Ovary (tissue), 7 donors: ENCODE measurements at regions not wholly inside any gene's neighbourhood (a gene's known extent, or its start where the extent isn't known, plus 50 kb on each side); places are given as distances from the start of the nearest gene placed in this dataset.

Experiments used
- DNase-seq, 5 donors: peaks; one replicate each; pipeline ENCODE4 v3.0.0-alpha.2; 2019 to 2020
- H3K27ac ChIP-seq, 2 donors: fragments of 200-600 bp; one replicate each; pipeline versions ENCODE4 v1.5.1 to v1.8.0; 2019 to 2022
- H3K27me3 ChIP-seq: fragments of 200-600 bp; one replicate; pipeline ENCODE4 v1.8.0; 2022
- H3K36me3 ChIP-seq: fragments of 200-600 bp; sonication (generic); one replicate; pipeline ENCODE4 v1.5.1; 2019
- H3K4me1 ChIP-seq: one replicate; pipeline ENCODE4 v1.8.1; 2013; ENCODE audit warnings: mild to moderate bottlenecking, moderate library complexity; ENCODE audit not compliant: insufficient read depth
- H3K4me3 ChIP-seq: fragments of 200-600 bp; sonication (generic); one replicate; pipeline ENCODE4 v1.5.1; 2017
- H3K9me3 ChIP-seq, 2 donors: fragments of 200-600 bp in 1 of 2; sonication (generic) in 1 of 2; one replicate each; pipeline versions ENCODE4 v1.5.1 to v1.8.1; 2013 to 2019; ENCODE audit warnings: mild to moderate bottlenecking in 1 of 2, moderate library complexity in 1 of 2
- CTCF ChIP-seq, 3 donors: fragments of 450-650 bp in 2 of 3; fragments of 200-600 bp in 1 of 3; IDR thresholded peaks; one replicate each; pipeline versions ENCODE4 v1.5.1 to v1.8.0; 2016 to 2022; ENCODE audit warnings: antibody characterized with exemption in 3 of 3, mild to moderate bottlenecking in 1 of 3
- EP300 ChIP-seq: sonication (generic); formaldehyde crosslinking; IDR thresholded peaks from one replicate; pipeline ENCODE4 v1.6.1; 2017; ENCODE audit warnings: antibody characterized with exemption
- POLR2A ChIP-seq: fragments of 450-650 bp; IDR thresholded peaks from one replicate; pipeline ENCODE4 v1.6.1; 2017; ENCODE audit warnings: antibody characterized with exemption, mild to moderate bottlenecking, moderate library complexity
- WGBS, 3 donors: extraction: QIAGEN DNeasy Blood & Tissue Kit in 1 of 3; methylation state at CpG; one replicate each; pipeline versions ENCODE4 v1.1.5 to v1.1.7; 2013 to 2017; 5-methylcytosine and 5-hydroxymethylcytosine counted together
- intact Hi-C, 4 donors: fragments of 100-400 bp; cut with DNase I; formaldehyde crosslinking; loops; one replicate each; pipeline versions ENCODE4 v1.11.0 to v1.15.1; 2022 to 2023
- donor health status: DM: no; HTN: no; CAD: no; lungs with moderate emphysema.
- donor health status: DM: no; HTN: no; CAD: no.
- donor health status: Bipolar disorder and iron deficiency.
- donor health status: DM: no; HTN: no; CAD: no.
- donor health status: DM: yes; HTN: yes; CAD: no.

GRCh38 chr21:43307677-43308070 lies 119.3 kb downstream of the SIK1 start:
- peak in 2 of 5 donors; percentile 18 to 34 for DNase-seq
- 78 to 84% (median 83%) methylated on average over 7 of the region's 7 CpGs for WGBS, 3 donors
- no peak for TF ChIP-seq CTCF (IDR thresholded peaks at IDR 0.05)
- intact Hi-C loops: loop anchor here in 1 of 4 donors (2.0 kb wide), 1 partner anchor 19 kb away; no protein-coding TSS in a partner anchor
- Histone ChIP-seq H3K9me3 (no peaks in the 10 kb centered on the region), H3K4me3 (no peak overlapping the region), H3K36me3 (no peaks in the 10 kb centered on the region), H3K27ac (peak overlapping the region in 1 of 2 donors; percentile 34), H3K4me1 (peaks cover 8% of the 10 kb centered on the region), H3K27me3 (no peaks in the 10 kb centered on the region)

- peak overlapping the region in 1 of 2 donors; percentile 34 for H3K27ac ChIP-seq
- no peaks in the 10 kb centered on the region for H3K27me3 ChIP-seq
- H3K4me3 ChIP-seq: no peak overlapping the region
- intact Hi-C loops: loop anchor here in 1 of 4 donors (2.0 kb wide), 1 partner anchor 18 kb away; no protein-coding TSS in a partner anchor
- TF ChIP-seq POLR2A: no peak
- TF ChIP-seq CTCF (IDR thresholded peaks at IDR 0.05): no peak
- TF ChIP-seq EP300: no peak
- H3K4me1 ChIP-seq: peaks cover 8% of the 10 kb centered on the region
- no peaks in the 10 kb centered on the region for H3K9me3 ChIP-seq
- WGBS, 3 donors: 76 to 86% (median 80%) methylated on average over 21 to 24 of the region's 24 CpGs
- no peaks in the 10 kb centered on the region for H3K36me3 ChIP-seq
- peak in 2 of 5 donors; percentile 30 to 49 for DNase-seq
Measured at GRCh38 chr21:43306911-43307676, 119.8 kb downstream of the SIK1 start.

- no peak overlapping the region for H3K27ac ChIP-seq
- no peaks in the 10 kb centered on the region for H3K9me3 ChIP-seq
- WGBS, 3 donors: 94 to 96% (median 95%) methylated on average over 11 of the region's 11 CpGs
- TF ChIP-seq EP300 (no peak), POLR2A (no peak), CTCF (IDR thresholded peaks at IDR 0.05) (no peak)
- H3K4me3 ChIP-seq: no peak overlapping the region
- intact Hi-C loops: loop anchor here in 1 of 4 donors (2.0 kb wide), 1 partner anchor 18 kb away; no protein-coding TSS in a partner anchor
- no peaks in the 10 kb centered on the region for H3K27me3 ChIP-seq
- no peaks in the 10 kb centered on the region for H3K36me3 ChIP-seq
- peak in 2 of 5 donors; percentile 16 to 26 for DNase-seq
- peaks cover 8% of the 10 kb centered on the region for H3K4me1 ChIP-seq
Measured at GRCh38 chr21:43306391-43306790, 120.5 kb downstream of the SIK1 start.

GRCh38 chr21:43305811-43306311 lies 121.1 kb downstream of the SIK1 start:
- Histone ChIP-seq H3K4me1 (peaks cover 8% of the 10 kb centered on the region), H3K36me3 (no peaks in the 10 kb centered on the region), H3K4me3 (no peak overlapping the region), H3K27me3 (no peaks in the 10 kb centered on the region), H3K27ac (no peak overlapping the region), H3K9me3 (no peaks in the 10 kb centered on the region)
- peak in 2 of 5 donors; percentile 24 to 38 for DNase-seq
- 87 to 90% (median 89%) methylated on average over 16 of the region's 16 CpGs for WGBS, 3 donors
- TF ChIP-seq POLR2A (no peak), CTCF (IDR thresholded peaks at IDR 0.05) (no peak), EP300 (no peak)
- intact Hi-C loops: loop anchor here in 1 of 4 donors (2.0 kb wide), 1 partner anchor 17 kb away; no protein-coding TSS in a partner anchor
